Suprapubic skin (tissue), 3 donors: ENCODE measurements at regions not wholly inside any gene's neighbourhood (a gene's known extent, or its start where the extent isn't known, plus 50 kb on each side); places are given as distances from the start of the nearest gene placed in this dataset.

Source experiments
- CTCF ChIP-seq, 2 donors: fragments of 200-600 bp in 1 of 2; fragments of 450-650 bp in 1 of 2; sonication (generic) in 1 of 2; IDR thresholded peaks; one replicate each; pipeline ENCODE4 v1.5.1; 2016 to 2019; ENCODE audit warnings: antibody characterized with exemption in 2 of 2, mild to moderate bottlenecking in 1 of 2, moderate library complexity in 1 of 2
- EP300 ChIP-seq: sonication (generic); formaldehyde crosslinking; IDR thresholded peaks from one replicate; pipeline ENCODE4 v1.6.1; 2017; ENCODE audit warnings: antibody characterized with exemption

- no peak for TF ChIP-seq EP300
- TF ChIP-seq CTCF (IDR thresholded peaks at IDR 0.05): no peak
These were observed 812.4 kb downstream of the KCTD16 start for GRCh38 chr5:144983101-144983500.
